Testis (tissue), 2 donors: ENCODE measurements at regions not wholly inside any gene's neighbourhood (a gene's known extent, or its start where the extent isn't known, plus 50 kb on each side); places are given as distances from the start of the nearest gene placed in this dataset.

Experiments used
- POLR2A ChIP-seq: fragments of 450-650 bp; IDR thresholded peaks from one replicate; pipeline ENCODE4 v1.6.1; 2017; ENCODE audit warnings: antibody characterized with exemption, mild to moderate bottlenecking, moderate library complexity
- TF ChIP-seq, protein P1 (sequence below), 3 experiments: fragments of 450-650 bp in 2 of 3; fragments of 200-600 bp in 1 of 3; sonication (generic) in 1 of 3; IDR thresholded peaks; one replicate each; pipeline ENCODE4 v1.5.1; 2016 to 2019; ENCODE audit warnings: antibody characterized with exemption in 3 of 3, mild to moderate bottlenecking in 2 of 3, moderate library complexity in 1 of 3

GRCh38 chr4:10949039-10949733, 264.6 kb upstream of the CLNK start:
- TF ChIP-seq, protein P1, sequence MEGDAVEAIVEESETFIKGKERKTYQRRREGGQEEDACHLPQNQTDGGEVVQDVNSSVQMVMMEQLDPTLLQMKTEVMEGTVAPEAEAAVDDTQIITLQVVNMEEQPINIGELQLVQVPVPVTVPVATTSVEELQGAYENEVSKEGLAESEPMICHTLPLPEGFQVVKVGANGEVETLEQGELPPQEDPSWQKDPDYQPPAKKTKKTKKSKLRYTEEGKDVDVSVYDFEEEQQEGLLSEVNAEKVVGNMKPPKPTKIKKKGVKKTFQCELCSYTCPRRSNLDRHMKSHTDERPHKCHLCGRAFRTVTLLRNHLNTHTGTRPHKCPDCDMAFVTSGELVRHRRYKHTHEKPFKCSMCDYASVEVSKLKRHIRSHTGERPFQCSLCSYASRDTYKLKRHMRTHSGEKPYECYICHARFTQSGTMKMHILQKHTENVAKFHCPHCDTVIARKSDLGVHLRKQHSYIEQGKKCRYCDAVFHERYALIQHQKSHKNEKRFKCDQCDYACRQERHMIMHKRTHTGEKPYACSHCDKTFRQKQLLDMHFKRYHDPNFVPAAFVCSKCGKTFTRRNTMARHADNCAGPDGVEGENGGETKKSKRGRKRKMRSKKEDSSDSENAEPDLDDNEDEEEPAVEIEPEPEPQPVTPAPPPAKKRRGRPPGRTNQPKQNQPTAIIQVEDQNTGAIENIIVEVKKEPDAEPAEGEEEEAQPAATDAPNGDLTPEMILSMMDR (IDR thresholded peaks at IDR 0.05) = no peak
- TF ChIP-seq POLR2A = no peak
